NT2/D1 (cell line): ENCODE measurements at regions not wholly inside any gene's neighbourhood (a gene's known extent, or its start where the extent isn't known, plus 50 kb on each side); places are given as distances from the start of the nearest gene placed in this dataset.

Source experiments
- DNase-seq: peaks from one replicate; pipeline ENCODE4 v3.0.0-alpha.2; 2011; ENCODE audit warnings: low read depth, low spot score
- H3K27me3 ChIP-seq: 2 replicates; pipeline ENCODE4 v1.6.0; 2011; ENCODE audit warnings: mild to moderate bottlenecking; ENCODE audit not compliant: insufficient read length, insufficient read depth
- H3K36me3 ChIP-seq: 2 replicates; pipeline ENCODE4 v1.6.1; 2011; ENCODE audit warnings: mild to moderate bottlenecking, low read length, mixed read lengths; ENCODE audit not compliant: insufficient read depth, insufficient read length
- H3K4me1 ChIP-seq: 2 replicates; pipeline ENCODE4 v1.5.1; 2011; ENCODE audit not compliant: insufficient read depth, insufficient read length
- H3K4me3 ChIP-seq: 2 replicates; pipeline ENCODE4 v1.5.1; 2011; ENCODE audit warnings: low read depth; ENCODE audit not compliant: insufficient read length
- H3K9ac ChIP-seq: 2 replicates; pipeline ENCODE4 v1.6.0; 2011; ENCODE audit warnings: low read depth; ENCODE audit not compliant: insufficient read length
- H3K9me3 ChIP-seq: 2 replicates; pipeline ENCODE4 v1.5.1; 2011; ENCODE audit warnings: mild to moderate bottlenecking, low read length; ENCODE audit not compliant: insufficient read depth
- SUZ12 ChIP-seq: IDR thresholded peaks from 2 replicates; pipeline ENCODE4 v1.6.1; 2011; ENCODE audit not compliant: insufficient read length, insufficient read depth; ENCODE audit errors: extremely low read depth
- YY1 ChIP-seq: IDR thresholded peaks from 2 replicates; pipeline ENCODE4 v1.6.1; 2011; ENCODE audit not compliant: insufficient read length, insufficient read depth
- ZNF274 ChIP-seq: IDR thresholded peaks from 2 replicates; pipeline ENCODE4 v1.6.1; 2011; ENCODE audit warnings: mild to moderate bottlenecking, low read depth, low read length

GRCh38 chr22:49589811-49590210 is 237.9 kb downstream of the BRD1 start:
- H3K27me3 ChIP-seq = no peaks in the 10 kb centered on the region

DNA sequence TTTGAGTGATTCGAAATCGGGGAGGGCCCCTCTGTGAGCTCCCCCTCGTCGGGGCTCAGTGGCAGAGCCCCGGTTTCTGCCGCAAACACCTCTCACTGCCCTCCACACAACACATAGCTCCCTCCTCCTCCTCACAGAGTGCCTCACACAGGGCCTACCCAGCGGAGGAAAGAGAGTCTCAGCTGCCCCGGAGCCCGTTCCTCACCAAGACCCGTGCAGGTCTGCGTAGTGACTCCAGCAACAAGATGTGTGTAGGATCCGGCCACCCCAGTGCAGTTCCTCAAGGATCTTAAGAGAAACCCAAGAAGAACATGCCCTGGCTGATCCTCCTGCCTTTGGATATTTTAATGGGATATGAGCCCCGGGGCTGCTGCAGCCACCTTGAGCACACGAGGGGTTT is 238.4 kb downstream of the BRD1 start:
- no peaks in the 10 kb centered on the region for H3K36me3 ChIP-seq
- TF ChIP-seq ZNF274 (no peak), YY1 (no peak), SUZ12 (no peak)
- no peaks in the 10 kb centered on the region for H3K27me3 ChIP-seq
- no peak overlapping the region for H3K9ac ChIP-seq
- no peak overlapping the region for H3K4me3 ChIP-seq
- DNase-seq = no peak
- H3K4me1 ChIP-seq = no peaks in the 10 kb centered on the region
- H3K9me3 ChIP-seq = peaks cover 9% of the 10 kb centered on the region; the same call in 1 of the 2 replicates

More at GRCh38 chr22:49589811-49590210, 237.9 kb downstream of the BRD1 start:
- no peak overlapping the region for H3K4me3 ChIP-seq
- H3K9me3 ChIP-seq = peaks cover 4% of the 10 kb centered on the region; the same call in 1 of the 2 replicates
- no peak overlapping the region for H3K9ac ChIP-seq
- no peaks in the 10 kb centered on the region for H3K4me1 ChIP-seq
- no peak for TF ChIP-seq SUZ12
- no peak for TF ChIP-seq YY1
- no peak for TF ChIP-seq ZNF274
- H3K36me3 ChIP-seq = no peaks in the 10 kb centered on the region
- no peak for DNase-seq

- no peak for TF ChIP-seq YY1
- TF ChIP-seq ZNF274 = no peak
- no peak for TF ChIP-seq SUZ12
- Histone ChIP-seq H3K27me3 (no peaks in the 10 kb centered on the region), H3K9me3 (peaks cover 13% of the 10 kb centered on the region; the same call in 1 of the 2 replicates), H3K4me3 (no peak overlapping the region), H3K4me1 (no peaks in the 10 kb centered on the region), H3K9ac (no peak overlapping the region), H3K36me3 (no peaks in the 10 kb centered on the region)
- no peak for DNase-seq
These were observed 238.9 kb downstream of the BRD1 start for GRCh38 chr22:49588739-49589138.

DNA sequence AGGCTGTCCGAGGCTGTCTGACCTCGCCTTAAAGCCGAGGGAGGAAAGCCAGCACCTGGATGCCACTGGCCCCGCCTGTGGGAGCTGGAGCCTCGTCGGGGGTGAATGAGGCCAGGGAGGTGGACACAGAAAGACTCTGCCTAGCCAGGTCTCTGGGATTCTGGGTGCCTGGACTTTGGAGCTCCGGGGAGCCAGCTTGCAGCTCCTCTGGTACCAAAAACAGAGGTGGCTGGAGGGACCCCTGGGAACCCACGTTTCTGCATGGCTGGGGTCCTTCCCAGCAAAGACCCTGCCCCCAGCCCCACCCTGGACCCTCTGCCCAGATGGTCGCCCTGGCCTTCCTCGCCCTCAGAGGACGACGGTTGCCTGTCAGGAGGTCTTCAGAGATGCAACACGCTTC is 239.7 kb downstream of the BRD1 start:
- TF ChIP-seq ZNF274 = no peak
- TF ChIP-seq SUZ12 = no peak
- TF ChIP-seq YY1 = no peak
- H3K27me3 ChIP-seq = no peaks in the 10 kb centered on the region
- no peaks in the 10 kb centered on the region for H3K36me3 ChIP-seq
- no peak for DNase-seq
- H3K4me3 ChIP-seq = no peak overlapping the region
- no peak overlapping the region for H3K9ac ChIP-seq
- no peaks in the 10 kb centered on the region for H3K4me1 ChIP-seq
- peaks cover 13% of the 10 kb centered on the region; the same call in 1 of the 2 replicates for H3K9me3 ChIP-seq

DNA sequence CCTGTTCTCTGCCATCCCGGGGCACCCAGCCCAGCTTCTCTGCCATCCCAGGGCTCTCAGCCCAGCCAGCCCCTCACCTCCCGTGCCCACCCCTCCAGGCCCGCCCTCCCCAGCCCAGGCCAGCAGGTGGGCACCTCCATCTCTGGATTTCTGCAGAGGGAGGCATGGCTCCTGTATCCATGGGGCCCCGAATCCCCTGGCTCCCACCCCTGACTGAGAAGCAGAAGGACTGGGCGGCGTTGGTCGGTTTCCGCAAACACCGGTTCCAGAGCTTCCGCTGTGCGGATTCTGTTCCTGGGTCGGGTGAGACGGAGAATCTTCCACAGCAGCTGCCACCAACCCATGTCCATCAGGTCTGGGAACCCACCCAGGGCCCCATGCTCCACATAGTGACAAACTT is 240.3 kb downstream of the BRD1 start:
- TF ChIP-seq YY1 = no peak
- no peak for TF ChIP-seq SUZ12
- TF ChIP-seq ZNF274 = no peak
- DNase-seq = no peak

DNA sequence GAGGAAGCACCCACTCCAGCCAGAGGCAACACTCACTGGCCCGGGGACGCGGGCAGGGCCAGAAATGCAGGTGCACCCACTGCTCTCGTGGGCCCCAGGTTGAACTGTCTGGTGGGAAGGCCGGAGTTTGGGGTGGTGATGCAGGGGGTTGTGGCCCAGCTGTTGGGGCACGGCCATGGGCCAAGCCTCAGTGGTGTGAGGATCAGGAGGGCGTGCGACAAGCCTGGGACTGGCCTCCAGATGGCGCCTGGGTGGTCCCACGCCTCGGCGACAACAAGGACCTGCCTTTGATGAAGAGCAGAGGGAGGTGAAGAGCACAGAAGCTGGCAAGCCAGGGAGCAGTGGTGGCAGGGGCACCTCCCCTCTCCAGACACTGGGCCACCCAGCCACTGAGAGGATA is 240.8 kb downstream of the BRD1 start:
- H3K4me3 ChIP-seq = no peak overlapping the region
- no peaks in the 10 kb centered on the region for H3K4me1 ChIP-seq
- peaks cover 13% of the 10 kb centered on the region; the same call in 1 of the 2 replicates for H3K9me3 ChIP-seq
- DNase-seq = no peak
- TF ChIP-seq YY1 = no peak
- no peak for TF ChIP-seq ZNF274
- no peak for TF ChIP-seq SUZ12
- no peak overlapping the region for H3K9ac ChIP-seq
- no peaks in the 10 kb centered on the region for H3K36me3 ChIP-seq
- H3K27me3 ChIP-seq = no peaks in the 10 kb centered on the region

More for the DNA sequence above, 240.3 kb downstream of the BRD1 start:
- Histone ChIP-seq H3K36me3 (no peaks in the 10 kb centered on the region), H3K9ac (no peak overlapping the region), H3K4me1 (no peaks in the 10 kb centered on the region), H3K9me3 (peaks cover 13% of the 10 kb centered on the region; the same call in 1 of the 2 replicates), H3K27me3 (no peaks in the 10 kb centered on the region), H3K4me3 (no peak overlapping the region)

GRCh38 chr22:49586244-49586748 is 241.4 kb downstream of the BRD1 start:
- TF ChIP-seq SUZ12 (no peak), ZNF274 (no peak), YY1 (no peak)
- no peaks in the 10 kb centered on the region for H3K27me3 ChIP-seq
- no peak overlapping the region for H3K9ac ChIP-seq
- H3K36me3 ChIP-seq = no peaks in the 10 kb centered on the region
- H3K4me3 ChIP-seq = no peak overlapping the region
- no peaks in the 10 kb centered on the region for H3K4me1 ChIP-seq
- DNase-seq = no peak
- peaks cover 13% of the 10 kb centered on the region; the same call in 1 of the 2 replicates for H3K9me3 ChIP-seq
